Spleen (tissue), 7 donors: ENCODE measurements at regions not wholly inside any gene's neighbourhood (a gene's known extent, or its start where the extent isn't known, plus 50 kb on each side); places are given as distances from the start of the nearest gene placed in this dataset.

Experiments
- CTCF ChIP-seq, 11 experiments: fragments of 200-600 bp in 7 of 11; fragments of 450-650 bp in 4 of 11; sonication (generic) in 4 of 11; IDR thresholded peaks in 8 of 11; conservative IDR thresholded peaks in 3 of 11; 1 replicate in 7 of 11; 2 replicates in 4 of 11; pipeline versions ENCODE4 v1.4.0 to v1.8.0; 2016 to 2021; ENCODE audit warnings: antibody characterized with exemption in 11 of 11, inconsistent platforms in 4 of 11, mild to moderate bottlenecking in 1 of 11
- POLR2A ChIP-seq, 3 donors: fragments of 450-650 bp; IDR thresholded peaks; one replicate each; pipeline ENCODE4 v1.5.1; 2017; ENCODE audit warnings: antibody characterized with exemption in 3 of 3, mild to moderate bottlenecking in 1 of 3
- POLR2AphosphoS5 ChIP-seq, 3 donors: sonication (generic); formaldehyde crosslinking; IDR thresholded peaks; one replicate each; pipeline ENCODE4 v1.5.1; 2017; ENCODE audit warnings: antibody characterized with exemption in 3 of 3
- donor health status: DM: no; HTN: no; CAD: no; lungs with moderate emphysema.
- donor health status: DM: no; HTN: no; CAD: no.
- donor health status: DM: no; HTN: no; CAD: no.

- TF ChIP-seq POLR2AphosphoS5 (IDR thresholded peaks at IDR 0.05) (no peak), CTCF (IDR thresholded peaks at IDR 0.05 in 8 of 11, conservative IDR thresholded peaks at IDR 0.05 in 3 of 11) (no peak), POLR2A (IDR thresholded peaks at IDR 0.05) (no peak)
These were observed 182.4 kb downstream of the ANXA2 start for GRCh38 chr15:60215225-60215963.
